Frontal cortex (tissue), 3 donors: ENCODE measurements at regions not wholly inside any gene's neighbourhood (a gene's known extent, or its start where the extent isn't known, plus 50 kb on each side); places are given as distances from the start of the nearest gene placed in this dataset.
"Not testable (repeated sequence)": the region's sequence is repeated elsewhere in the genome, so short reads cannot be mapped to it uniquely, and the experiment has no call there.

Experiments used
- DNase-seq, 2 donors: peaks; one replicate each; pipeline ENCODE4 v3.0.0; 2012; ENCODE audit warnings: low spot score in 2 of 2
- FAIRE-seq: peaks from 2 replicates; lab custom pipeline; 2012; peaks lifted over from hg19 to GRCh38; lab: Jason Lieb, UNC
- donor health status: control.
- donor health status: control.
- donor health status: control.

DNA sequence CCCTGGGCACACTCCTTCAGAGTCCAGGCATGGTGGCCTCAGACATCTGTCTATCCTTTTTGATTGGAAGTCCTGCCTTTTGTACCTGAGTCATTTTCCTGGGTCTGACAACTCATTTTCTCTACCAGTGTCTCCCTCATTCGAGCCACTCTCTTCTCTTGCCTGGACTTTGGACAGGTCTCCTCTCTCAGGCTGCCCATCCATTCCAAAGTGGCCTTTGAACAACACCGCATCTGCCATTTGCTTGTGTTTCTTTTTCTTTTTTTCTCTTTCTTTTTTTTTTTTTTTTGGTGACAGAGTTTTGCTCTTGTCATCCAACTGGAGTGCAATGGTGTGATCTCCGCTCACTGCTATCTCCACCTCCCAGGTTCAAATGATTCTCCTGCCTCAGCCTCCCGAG lies 142.1 kb upstream of the COBL start:
- no peak for FAIRE-seq
- no peak for DNase-seq

- FAIRE-seq: no peak
- DNase-seq: no peak
Observed at GRCh38 chr7:51457079-51457478, 140.5 kb upstream of the COBL start.

GRCh38 chr7:51456431-51457060 lies 139.9 kb upstream of the COBL start:
- no peak for DNase-seq
- FAIRE-seq: no peak

- FAIRE-seq: no peak
- DNase-seq: no peak
Observed at GRCh38 chr7:51455948-51456347, 139.3 kb upstream of the COBL start.

- FAIRE-seq: no peak
- DNase-seq: no peak
Observed at GRCh38 chr7:51455513-51455912, 138.9 kb upstream of the COBL start.

DNA sequence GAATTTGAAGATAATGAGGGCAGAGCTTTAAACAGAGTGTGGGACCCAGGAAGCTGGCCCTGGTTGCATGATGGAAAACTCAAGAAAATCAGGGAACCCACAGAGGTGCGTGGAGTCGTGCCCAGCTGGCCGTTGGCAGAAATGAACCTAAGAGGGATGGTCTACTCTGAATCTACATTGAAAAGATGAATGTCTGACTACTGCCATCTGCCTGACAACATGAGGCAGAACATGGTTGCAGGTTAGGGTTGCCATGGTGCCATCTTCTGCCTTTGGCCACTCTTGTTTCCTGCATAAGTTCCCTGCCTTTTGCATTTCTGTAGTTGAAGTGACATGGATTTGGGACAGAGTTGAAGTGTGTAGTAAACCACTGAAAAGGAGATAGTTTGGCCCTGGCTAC lies 138.5 kb upstream of the COBL start:
- no peak for FAIRE-seq
- DNase-seq: no peak

DNA sequence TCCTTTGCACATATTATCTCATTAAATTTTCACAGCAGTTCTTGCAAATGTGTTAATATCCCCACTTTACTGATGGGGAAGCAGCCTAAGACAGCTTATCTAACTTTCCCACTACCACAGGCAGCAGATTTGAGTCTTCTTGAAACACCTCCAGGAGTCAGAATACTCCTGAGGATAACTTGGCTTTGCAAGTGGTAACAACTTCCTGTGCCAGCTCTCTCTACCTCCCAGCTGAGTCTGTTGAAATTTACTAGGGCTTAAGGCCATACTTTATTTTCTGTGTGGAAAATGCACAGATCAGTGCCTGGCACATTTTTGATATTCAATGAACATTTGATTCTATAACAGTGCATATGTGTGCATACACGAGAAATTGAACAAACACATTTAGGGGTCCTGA lies 136.1 kb upstream of the COBL start:
- DNase-seq (no peak), FAIRE-seq (no peak)

DNA sequence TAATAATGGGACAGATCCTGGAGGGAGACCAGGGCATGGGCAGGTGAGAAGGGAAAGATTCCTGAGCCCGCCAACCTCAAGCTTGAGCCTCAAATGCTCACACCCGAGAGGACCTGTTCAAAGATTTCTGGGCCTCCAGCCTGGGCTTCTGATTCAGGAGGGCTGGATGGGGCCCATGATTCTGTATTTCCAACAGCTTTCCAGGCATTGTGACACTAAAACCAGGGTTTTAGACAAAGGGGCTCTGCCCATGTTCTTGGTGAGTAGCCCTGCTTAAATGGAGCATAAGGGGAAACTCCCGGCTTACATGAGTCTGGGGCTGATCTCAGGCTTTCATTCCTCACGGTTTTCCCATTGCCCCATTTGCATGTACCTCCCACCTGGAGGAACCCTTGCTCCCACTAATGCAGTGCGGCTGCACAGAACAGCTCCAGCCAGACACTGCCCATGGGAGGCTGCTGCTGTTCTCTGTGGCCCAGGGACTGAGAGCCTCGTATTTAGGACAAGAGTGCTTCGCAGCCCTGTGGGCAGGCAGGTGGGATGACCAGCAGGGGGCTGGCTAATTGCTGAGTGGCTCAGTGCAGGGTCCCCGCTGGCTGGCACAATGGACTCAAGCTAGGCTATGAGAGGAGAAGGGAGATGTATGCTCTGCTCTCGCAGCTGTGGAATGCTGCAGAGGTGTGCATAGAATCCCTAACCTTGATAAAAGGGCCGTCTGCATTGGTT lies 135.3 kb upstream of the COBL start:
- DNase-seq: no peak
- FAIRE-seq: no peak

- no peak for FAIRE-seq
- DNase-seq: no peak
Observed at GRCh38 chr7:51450541-51450940, 133.9 kb upstream of the COBL start.

GRCh38 chr7:51446785-51447184 lies 130.2 kb upstream of the COBL start:
- no peak for FAIRE-seq
- DNase-seq: no peak

DNA sequence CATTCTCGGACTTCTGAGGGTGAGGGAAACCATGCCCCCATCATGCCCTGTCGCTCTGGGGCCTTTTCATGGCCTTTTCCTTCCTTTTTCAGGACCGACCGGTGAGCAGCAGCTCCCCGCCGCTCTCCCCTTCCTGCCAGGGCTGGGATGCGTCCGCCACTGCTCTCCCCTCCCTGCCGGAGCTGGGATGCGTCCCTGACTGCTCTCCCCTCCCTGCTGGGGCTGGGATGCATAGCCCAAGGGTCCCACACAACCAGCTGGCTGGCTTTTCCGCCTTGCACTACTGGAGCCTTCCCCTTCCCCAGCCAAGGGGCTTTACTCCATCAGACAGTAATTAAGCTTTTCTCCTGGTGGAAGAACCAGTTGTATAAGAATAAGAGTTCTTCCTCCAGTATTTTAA lies 129.7 kb upstream of the COBL start:
- no peak for FAIRE-seq
- no peak for DNase-seq

DNA sequence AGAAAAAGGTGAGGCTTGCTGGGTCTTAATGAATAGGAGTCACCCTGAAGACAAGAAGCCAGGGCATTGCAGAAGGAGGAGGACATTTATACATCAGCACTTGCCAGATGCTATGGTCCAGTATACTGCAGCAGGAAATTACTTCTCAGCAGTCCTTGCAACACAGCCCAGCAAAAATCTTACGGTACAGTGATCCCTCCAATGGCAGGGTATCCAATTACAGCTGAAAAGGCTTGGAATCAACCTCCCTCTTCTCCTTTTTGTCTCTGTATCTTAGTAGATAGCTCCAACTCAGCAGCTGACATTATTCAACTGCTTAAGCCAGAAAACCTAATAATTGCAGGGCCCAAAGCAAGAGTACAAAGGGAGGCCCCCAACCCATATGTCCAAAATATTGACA lies 128.3 kb upstream of the COBL start:
- no peak for FAIRE-seq

GRCh38 chr7:51430480-51431086 lies 114.0 kb upstream of the COBL start:
- peak; percentile 34 to 60 for DNase-seq
- FAIRE-seq: peak; percentile 71

More for the DNA sequence above, 128.3 kb upstream of the COBL start:
- DNase-seq: no peak

- FAIRE-seq (no peak), DNase-seq (no peak)
Observed at GRCh38 chr7:51428217-51428887, 111.7 kb upstream of the COBL start.

GRCh38 chr7:51426163-51426562 lies 109.6 kb upstream of the COBL start:
- DNase-seq: no peak
- FAIRE-seq: no peak

GRCh38 chr7:51409934-51410333 lies 93.3 kb upstream of the COBL start:
- not testable (repeated sequence) for FAIRE-seq, DNase-seq

- not testable (repeated sequence) for FAIRE-seq, DNase-seq
Observed at GRCh38 chr7:51397608-51398007, 81.0 kb upstream of the COBL start.

DNA sequence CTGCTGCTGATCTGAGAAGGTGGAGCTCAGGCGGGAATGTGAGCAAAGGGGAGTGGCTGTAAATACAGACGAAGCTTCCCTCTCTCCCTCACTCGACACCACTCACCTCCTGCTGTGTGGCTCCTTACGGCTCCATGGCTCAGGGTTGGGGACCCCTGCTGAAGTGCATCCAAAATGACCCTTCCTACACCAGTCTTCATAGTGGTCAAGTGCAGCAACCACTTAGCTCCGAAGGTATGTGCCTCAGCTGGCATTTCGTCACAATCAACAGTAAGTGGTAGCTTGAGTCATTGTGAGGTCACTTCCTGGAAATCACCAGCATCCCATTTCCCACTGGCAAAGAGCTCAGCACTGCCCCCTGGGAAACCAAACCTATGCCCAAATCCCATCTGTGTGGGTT lies 76.4 kb upstream of the COBL start:
- DNase-seq, FAIRE-seq: not testable (repeated sequence)

- FAIRE-seq, DNase-seq: not testable (repeated sequence)
Observed at GRCh38 chr7:51389952-51390351, 73.3 kb upstream of the COBL start.

DNA sequence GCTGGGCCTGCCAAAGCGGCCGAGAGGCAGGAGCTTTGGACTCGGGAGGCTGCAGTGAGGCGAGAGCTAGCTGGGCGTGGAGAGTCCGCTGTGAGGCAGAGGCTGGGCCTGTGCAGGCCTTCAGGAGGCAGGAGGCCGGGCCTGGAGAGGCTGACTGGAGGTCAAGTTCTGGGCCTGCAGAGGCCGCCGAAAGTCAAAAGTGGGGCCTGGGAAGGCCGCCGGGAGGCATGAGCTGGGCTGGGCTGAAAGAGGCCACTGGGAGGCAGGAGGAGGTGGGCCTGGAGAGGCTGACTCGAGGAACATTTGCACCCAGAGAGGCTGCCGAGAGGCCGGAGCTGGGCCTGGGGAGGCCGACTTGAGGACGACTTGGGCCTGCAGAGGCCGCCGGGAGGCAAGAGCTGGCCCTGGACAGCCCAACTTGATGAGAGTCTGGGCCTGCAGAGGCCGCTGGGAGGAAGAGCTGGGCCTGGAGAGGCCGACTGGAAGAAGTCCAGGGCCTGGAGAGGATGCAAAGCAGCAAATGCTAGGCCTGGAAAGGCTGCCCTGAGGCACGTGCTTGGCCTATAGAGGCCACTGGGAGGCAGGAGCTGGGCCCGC lies 72.7 kb upstream of the COBL start:
- not testable (repeated sequence) for FAIRE-seq, DNase-seq
